DND-41 (cell line): ENCODE measurements at regions not wholly inside any gene's neighbourhood (a gene's known extent, or its start where the extent isn't known, plus 50 kb on each side); places are given as distances from the start of the nearest gene placed in this dataset.

Experiments
- ATAC-seq: fragments of 200-7000 bp; cut with Tn5 transposase; 3 replicates; pipeline ENCODE4 v1.9.1; 2021; ENCODE audit warnings: low read depth; ENCODE audit not compliant: insufficient read depth
- DNase-seq: peaks from one replicate; pipeline ENCODE4 v3.0.0-alpha.2; 2020
- H2AFZ ChIP-seq: 2 replicates; pipeline ENCODE4 v1.6.0; 2012; ENCODE audit warnings: low read depth, low read length
- H3K27ac ChIP-seq: 2 replicates; pipeline ENCODE4 v1.5.1; 2012; ENCODE audit warnings: low read length, inconsistent platforms
- H3K27me3 ChIP-seq: fragments of 200-600 bp; sonication (generic); 2 replicates; pipeline ENCODE4 v1.6.0; 2012; ENCODE audit warnings: low read length, mild to moderate bottlenecking, inconsistent platforms; ENCODE audit not compliant: insufficient read depth, poor library complexity
- H3K36me3 ChIP-seq: 2 replicates; pipeline ENCODE4 v1.5.1; 2012; ENCODE audit warnings: low read length, inconsistent platforms; ENCODE audit not compliant: insufficient read depth
- H3K4me1 ChIP-seq: 2 replicates; pipeline ENCODE4 v1.5.1; 2012; ENCODE audit warnings: mild to moderate bottlenecking, low read length; ENCODE audit not compliant: insufficient read depth
- H3K4me2 ChIP-seq: 2 replicates; pipeline ENCODE4 v1.6.0; 2012; ENCODE audit warnings: mild to moderate bottlenecking, moderate library complexity, low read length, inconsistent platforms; ENCODE audit not compliant: insufficient read depth
- H3K4me3 ChIP-seq, 2 experiments: fragments of 200-600 bp in 1 of 2; shearing (Covaris generic) in 1 of 2; 2 replicates each; pipeline ENCODE4 v1.5.1; 2012 to 2016; ENCODE audit warnings: inconsistent platforms in 2 of 2, low read length in 2 of 2, mild to moderate bottlenecking in 2 of 2, low read depth in 1 of 2, moderate library complexity in 1 of 2
- H3K79me2 ChIP-seq: 2 replicates; pipeline ENCODE4 v1.6.0; 2012; ENCODE audit warnings: low read length, inconsistent platforms; ENCODE audit not compliant: insufficient read depth
- H3K9ac ChIP-seq: 2 replicates; pipeline ENCODE4 v1.6.0; 2012; ENCODE audit warnings: low read depth, mild to moderate bottlenecking, inconsistent platforms, low read length, moderate library complexity
- H3K9me3 ChIP-seq: 2 replicates; pipeline ENCODE4 v1.5.1; 2012; ENCODE audit warnings: low read length, moderate library complexity, mild to moderate bottlenecking, inconsistent platforms; ENCODE audit not compliant: insufficient read depth, severe bottlenecking
- H4K20me1 ChIP-seq: 2 replicates; pipeline ENCODE4 v1.6.0; 2012; ENCODE audit warnings: low read length; ENCODE audit not compliant: insufficient read depth
- CTCF ChIP-seq: IDR thresholded peaks from 2 replicates; pipeline ENCODE4 v1.5.1; 2012; ENCODE audit warnings: borderline replicate concordance, low read length, moderate library complexity, mild to moderate bottlenecking; ENCODE audit not compliant: poor library complexity, severe bottlenecking; ENCODE audit errors: extremely low read depth
- EZH2 ChIP-seq: IDR thresholded peaks from 3 replicates; pipeline ENCODE4 v1.6.1; 2012; ENCODE audit warnings: borderline replicate concordance, low read depth, mild to moderate bottlenecking, moderate library complexity, low read length, inconsistent platforms; ENCODE audit not compliant: severe bottlenecking

GRCh38 chr14:39972704-39973103 is 540.5 kb upstream of the FBXO33 start:
- no peaks in the 10 kb centered on the region for H3K79me2 ChIP-seq
- no peaks in the 10 kb centered on the region for H3K27me3 ChIP-seq
- H3K27ac ChIP-seq: no peak overlapping the region
- H3K4me3 ChIP-seq: no peak overlapping the region
- H2AFZ ChIP-seq: no peak overlapping the region
- ATAC-seq: no peak
- H3K36me3 ChIP-seq: no peaks in the 10 kb centered on the region
- H3K9me3 ChIP-seq: no peaks in the 10 kb centered on the region
- no peak overlapping the region for H3K4me2 ChIP-seq
- H3K4me1 ChIP-seq: no peaks in the 10 kb centered on the region
- H4K20me1 ChIP-seq: no peaks in the 10 kb centered on the region
- TF ChIP-seq CTCF (no peak), EZH2 (no peak)
- DNase-seq: no peak
- H3K9ac ChIP-seq: no peak overlapping the region

GRCh38 chr14:39967885-39968284 is 535.7 kb upstream of the FBXO33 start:
- H3K27me3 ChIP-seq: no peaks in the 10 kb centered on the region
- DNase-seq (no peak), ATAC-seq (no peak)
- no peaks in the 10 kb centered on the region for H3K9me3 ChIP-seq
- H4K20me1 ChIP-seq: no peaks in the 10 kb centered on the region
- no peak overlapping the region for H3K27ac ChIP-seq
- no peak overlapping the region for H3K4me3 ChIP-seq
- no peaks in the 10 kb centered on the region for H3K79me2 ChIP-seq
- TF ChIP-seq EZH2 (no peak), CTCF (no peak)
- no peak overlapping the region for H3K4me2 ChIP-seq
- H3K36me3 ChIP-seq: no peaks in the 10 kb centered on the region
- no peak overlapping the region for H2AFZ ChIP-seq
- H3K4me1 ChIP-seq: no peaks in the 10 kb centered on the region
- no peak overlapping the region for H3K9ac ChIP-seq

GRCh38 chr14:39957987-39958386 is 525.8 kb upstream of the FBXO33 start:
- Histone ChIP-seq H3K9ac (no peak overlapping the region), H3K27ac (no peak overlapping the region), H3K4me2 (no peak overlapping the region), H3K36me3 (no peaks in the 10 kb centered on the region), H3K27me3 (no peaks in the 10 kb centered on the region), H3K4me1 (no peaks in the 10 kb centered on the region), H4K20me1 (no peaks in the 10 kb centered on the region), H3K4me3 (no peak overlapping the region), H3K79me2 (no peaks in the 10 kb centered on the region), H2AFZ (no peak overlapping the region), H3K9me3 (no peaks in the 10 kb centered on the region)
- no peak for DNase-seq
- no peak for ATAC-seq
- no peak for TF ChIP-seq CTCF
- TF ChIP-seq EZH2: no peak

- no peaks in the 10 kb centered on the region for H3K27me3 ChIP-seq
- H3K79me2 ChIP-seq: no peaks in the 10 kb centered on the region
- no peak overlapping the region for H3K4me3 ChIP-seq
- TF ChIP-seq CTCF: no peak
- TF ChIP-seq EZH2: no peak
- no peaks in the 10 kb centered on the region for H3K9me3 ChIP-seq
- no peak overlapping the region for H3K9ac ChIP-seq
- H3K27ac ChIP-seq: no peak overlapping the region
- no peak for ATAC-seq
- DNase-seq: no peak
- H4K20me1 ChIP-seq: no peaks in the 10 kb centered on the region
- H3K4me1 ChIP-seq: no peaks in the 10 kb centered on the region
- no peaks in the 10 kb centered on the region for H3K36me3 ChIP-seq
- no peak overlapping the region for H2AFZ ChIP-seq
- H3K4me2 ChIP-seq: no peak overlapping the region
Observed at GRCh38 chr14:39957290-39957689, 525.1 kb upstream of the FBXO33 start.
